Esophagus squamous epithelium (tissue), 4 donors: ENCODE measurements at regions not wholly inside any gene's neighbourhood (a gene's known extent, or its start where the extent isn't known, plus 50 kb on each side); places are given as distances from the start of the nearest gene placed in this dataset.

ENCODE experiments used
- POLR2A ChIP-seq, 4 donors: fragments of 450-650 bp; IDR thresholded peaks; one replicate each; pipeline ENCODE4 v1.6.1; 2017; ENCODE audit warnings: antibody characterized with exemption in 4 of 4, mild to moderate bottlenecking in 4 of 4, moderate library complexity in 3 of 4
- TF ChIP-seq, protein P1 (sequence below), 6 experiments: fragments of 450-650 bp in 4 of 6; fragments of 200-600 bp in 2 of 6; sonication (generic) in 2 of 6; IDR thresholded peaks; one replicate each; pipeline ENCODE4 v1.5.1; 2016 to 2019; ENCODE audit warnings: antibody characterized with exemption in 6 of 6, mild to moderate bottlenecking in 4 of 6, moderate library complexity in 4 of 6

DNA sequence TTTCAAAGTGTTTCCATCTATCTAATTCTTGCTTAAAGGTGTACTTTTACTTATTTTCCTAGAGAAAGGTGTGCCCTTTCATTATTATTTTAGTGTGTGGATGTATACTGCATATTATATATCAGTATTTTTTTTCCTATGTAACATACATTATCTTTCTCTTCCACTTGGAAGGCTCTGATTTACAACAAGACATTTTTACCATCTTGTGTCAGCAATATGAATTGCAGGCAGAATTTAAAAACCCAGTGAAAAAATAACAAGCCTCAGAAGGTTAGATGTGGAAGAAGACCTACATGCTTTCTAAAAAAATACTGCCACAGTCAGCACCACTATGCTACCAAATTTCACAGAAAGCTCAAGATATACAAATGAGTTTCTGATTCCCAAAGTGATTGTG is 327.7 kb upstream of the STEAP1 start:
- TF ChIP-seq, protein P1, sequence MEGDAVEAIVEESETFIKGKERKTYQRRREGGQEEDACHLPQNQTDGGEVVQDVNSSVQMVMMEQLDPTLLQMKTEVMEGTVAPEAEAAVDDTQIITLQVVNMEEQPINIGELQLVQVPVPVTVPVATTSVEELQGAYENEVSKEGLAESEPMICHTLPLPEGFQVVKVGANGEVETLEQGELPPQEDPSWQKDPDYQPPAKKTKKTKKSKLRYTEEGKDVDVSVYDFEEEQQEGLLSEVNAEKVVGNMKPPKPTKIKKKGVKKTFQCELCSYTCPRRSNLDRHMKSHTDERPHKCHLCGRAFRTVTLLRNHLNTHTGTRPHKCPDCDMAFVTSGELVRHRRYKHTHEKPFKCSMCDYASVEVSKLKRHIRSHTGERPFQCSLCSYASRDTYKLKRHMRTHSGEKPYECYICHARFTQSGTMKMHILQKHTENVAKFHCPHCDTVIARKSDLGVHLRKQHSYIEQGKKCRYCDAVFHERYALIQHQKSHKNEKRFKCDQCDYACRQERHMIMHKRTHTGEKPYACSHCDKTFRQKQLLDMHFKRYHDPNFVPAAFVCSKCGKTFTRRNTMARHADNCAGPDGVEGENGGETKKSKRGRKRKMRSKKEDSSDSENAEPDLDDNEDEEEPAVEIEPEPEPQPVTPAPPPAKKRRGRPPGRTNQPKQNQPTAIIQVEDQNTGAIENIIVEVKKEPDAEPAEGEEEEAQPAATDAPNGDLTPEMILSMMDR (IDR thresholded peaks at IDR 0.05), result no peak
- no peak for TF ChIP-seq POLR2A (IDR thresholded peaks at IDR 0.05)
